ENCODE measurements at regions not wholly inside any gene's neighbourhood (a gene's known extent, or its start where the extent isn't known, plus 50 kb on each side); places are given as distances from the start of the nearest gene placed in this dataset.
A peak's percentile ranks its signal among the peaks of the same experiment; 100 is the strongest.

DNA sequence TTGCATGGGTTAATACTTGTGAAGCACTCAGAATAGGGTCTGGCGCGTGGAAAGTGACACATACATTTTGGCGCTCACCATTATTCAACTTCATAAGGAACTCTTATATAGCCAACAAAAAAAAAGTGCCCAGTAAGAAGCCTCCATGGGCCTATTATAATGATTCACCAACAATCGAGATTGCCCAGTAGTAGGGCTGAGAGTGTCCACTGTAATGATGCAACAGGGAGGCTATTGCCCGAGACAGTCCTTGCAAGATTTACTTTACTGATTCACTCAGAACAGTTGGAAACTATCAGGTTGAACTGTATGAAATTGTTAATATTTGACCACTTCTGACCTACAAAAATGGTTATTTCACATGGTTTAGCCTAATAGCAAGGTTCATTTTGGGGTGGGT is 86.0 kb downstream of the PJA1 start:
- peak; percentile 42 for DNase-seq (ENCODE audit: low read depth)
- no peak overlapping the region for H3K4me3 ChIP-seq (ENCODE audit: control insufficient read depth, low read depth, low read length)
- TF ChIP-seq, protein P1, sequence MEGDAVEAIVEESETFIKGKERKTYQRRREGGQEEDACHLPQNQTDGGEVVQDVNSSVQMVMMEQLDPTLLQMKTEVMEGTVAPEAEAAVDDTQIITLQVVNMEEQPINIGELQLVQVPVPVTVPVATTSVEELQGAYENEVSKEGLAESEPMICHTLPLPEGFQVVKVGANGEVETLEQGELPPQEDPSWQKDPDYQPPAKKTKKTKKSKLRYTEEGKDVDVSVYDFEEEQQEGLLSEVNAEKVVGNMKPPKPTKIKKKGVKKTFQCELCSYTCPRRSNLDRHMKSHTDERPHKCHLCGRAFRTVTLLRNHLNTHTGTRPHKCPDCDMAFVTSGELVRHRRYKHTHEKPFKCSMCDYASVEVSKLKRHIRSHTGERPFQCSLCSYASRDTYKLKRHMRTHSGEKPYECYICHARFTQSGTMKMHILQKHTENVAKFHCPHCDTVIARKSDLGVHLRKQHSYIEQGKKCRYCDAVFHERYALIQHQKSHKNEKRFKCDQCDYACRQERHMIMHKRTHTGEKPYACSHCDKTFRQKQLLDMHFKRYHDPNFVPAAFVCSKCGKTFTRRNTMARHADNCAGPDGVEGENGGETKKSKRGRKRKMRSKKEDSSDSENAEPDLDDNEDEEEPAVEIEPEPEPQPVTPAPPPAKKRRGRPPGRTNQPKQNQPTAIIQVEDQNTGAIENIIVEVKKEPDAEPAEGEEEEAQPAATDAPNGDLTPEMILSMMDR (conservative IDR thresholded peaks at IDR 0.05; ENCODE audit: control insufficient read depth, insufficient read depth, low read depth, low read length), result no peak

DNA sequence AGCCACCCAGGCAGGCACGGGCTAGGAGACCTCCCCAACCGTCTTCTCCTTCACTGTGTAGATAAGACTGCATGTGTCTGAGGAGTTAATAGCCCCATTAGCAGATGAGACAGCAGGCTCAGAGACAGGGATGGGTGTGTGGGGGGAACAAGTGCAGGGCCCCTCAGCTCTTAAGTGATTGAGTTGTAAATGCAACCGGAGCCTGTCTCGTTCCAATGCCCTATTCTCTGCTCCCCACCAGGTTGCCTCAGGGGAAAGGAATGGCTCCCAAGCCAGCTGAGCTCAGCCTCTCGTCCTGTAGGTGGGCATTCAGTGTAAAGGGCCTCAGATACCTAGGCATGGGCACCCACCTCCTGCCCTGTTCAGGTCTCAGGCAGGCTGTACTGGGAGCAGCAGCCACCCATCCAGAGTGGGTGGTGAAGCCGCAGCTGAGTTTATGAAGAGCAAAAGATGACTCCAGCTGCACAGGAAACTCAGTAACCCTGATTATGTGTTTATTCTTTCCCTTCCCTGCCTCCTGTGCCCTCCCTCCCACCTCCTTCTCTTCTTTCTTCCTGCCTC is 87.3 kb downstream of the PJA1 start:
- no peak for DNase-seq (ENCODE audit: low read depth)
- no peak overlapping the region for H3K4me3 ChIP-seq (ENCODE audit: control insufficient read depth, low read depth, low read length)
- TF ChIP-seq, protein P1 (conservative IDR thresholded peaks at IDR 0.05; ENCODE audit: control insufficient read depth, insufficient read depth, low read depth, low read length), result no peak

DNA sequence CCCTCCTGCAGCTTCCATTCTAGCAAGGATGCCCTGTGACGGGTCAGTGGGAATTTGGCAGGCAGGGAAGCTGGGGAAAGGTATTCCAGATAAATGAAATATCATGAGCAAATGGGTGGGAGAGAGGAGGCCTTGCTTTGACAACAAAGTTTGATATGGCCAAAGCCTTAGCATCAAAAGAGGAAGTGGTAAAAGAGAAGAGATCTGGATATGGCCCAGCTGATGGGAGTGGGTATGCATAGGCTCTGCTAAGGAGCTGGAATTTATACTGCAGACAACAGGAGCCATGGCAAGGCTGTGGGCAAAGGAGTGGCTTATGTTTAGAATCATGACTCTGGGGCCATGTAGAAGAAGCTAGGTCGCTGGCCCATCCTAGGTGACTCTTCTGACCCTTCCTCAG is 89.2 kb downstream of the PJA1 start:
- no peak for DNase-seq (ENCODE audit: low read depth)
- TF ChIP-seq, protein P1 (conservative IDR thresholded peaks at IDR 0.05; ENCODE audit: control insufficient read depth, insufficient read depth, low read depth, low read length), result no peak
- no peak overlapping the region for H3K4me3 ChIP-seq (ENCODE audit: control insufficient read depth, low read depth, low read length)

DNA sequence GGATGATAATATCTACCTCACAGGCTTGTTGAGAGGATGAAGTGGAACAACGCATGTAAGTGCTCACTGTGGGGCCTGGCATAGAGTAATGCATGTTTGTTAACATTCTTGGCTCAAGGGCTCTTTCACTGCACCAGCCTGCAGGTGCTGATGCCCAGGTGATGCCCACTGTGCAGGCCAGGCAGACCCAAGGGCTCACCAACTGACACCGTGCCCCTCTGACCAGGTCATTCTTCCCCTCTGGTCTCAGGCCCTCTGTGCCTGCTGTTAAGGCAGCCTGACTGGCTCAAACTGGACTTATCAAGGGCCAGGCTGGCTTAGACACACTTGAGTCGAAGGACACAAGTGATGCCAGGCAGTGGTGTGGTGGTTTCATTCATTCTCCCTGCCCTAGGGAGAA is 90.5 kb downstream of the PJA1 start:
- TF ChIP-seq, protein P1 (conservative IDR thresholded peaks at IDR 0.05; ENCODE audit: control insufficient read depth, insufficient read depth, low read depth, low read length), result no peak
- no peak for DNase-seq (ENCODE audit: low read depth)
- no peak overlapping the region for H3K4me3 ChIP-seq (ENCODE audit: control insufficient read depth, low read depth, low read length)

DNA sequence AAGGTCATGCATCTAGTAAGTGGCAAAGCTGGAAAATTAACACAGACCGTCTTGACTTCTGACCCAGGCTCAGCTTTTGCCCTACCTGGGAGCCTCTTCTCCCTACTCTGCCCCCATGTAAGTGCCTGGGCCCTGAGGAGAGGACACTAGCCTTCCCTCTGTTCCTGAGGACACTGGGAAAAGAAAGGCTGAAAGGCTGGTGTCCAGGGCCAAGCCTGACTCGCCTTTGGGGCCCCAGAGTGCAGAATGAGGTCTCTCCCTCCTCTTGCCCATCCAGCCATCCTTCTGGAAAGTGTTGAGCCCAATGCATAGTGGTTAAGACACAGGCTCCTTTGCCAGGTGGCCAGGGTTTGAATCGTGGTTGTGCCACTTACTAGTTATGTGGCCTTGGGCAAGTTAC is 91.5 kb downstream of the PJA1 start:
- no peak for DNase-seq (ENCODE audit: low read depth)
- TF ChIP-seq, protein P1 (conservative IDR thresholded peaks at IDR 0.05; ENCODE audit: control insufficient read depth, insufficient read depth, low read depth, low read length), result no peak
- H3K4me3 ChIP-seq (ENCODE audit: control insufficient read depth, low read depth, low read length), result no peak overlapping the region

DNA sequence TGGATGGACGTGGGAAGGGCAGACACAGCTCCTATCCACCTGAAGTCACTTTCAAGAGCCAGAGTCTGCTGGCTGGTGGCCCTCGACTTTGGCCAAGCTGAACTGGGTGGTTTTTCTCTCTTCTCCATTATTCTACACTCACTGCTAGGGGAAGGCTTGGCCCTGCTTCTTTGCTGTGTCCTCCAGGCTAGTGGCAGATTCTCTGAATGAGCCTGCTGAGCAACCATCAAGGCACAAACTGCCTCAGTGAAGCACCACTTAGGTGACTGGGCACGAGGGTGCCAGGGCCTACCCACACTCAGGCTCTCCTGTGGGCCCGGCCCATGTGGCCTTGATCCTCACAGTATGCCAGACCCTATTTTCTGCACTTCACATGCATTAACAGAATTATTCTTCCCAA is 92.0 kb downstream of the PJA1 start:
- no peak overlapping the region for H3K4me3 ChIP-seq (ENCODE audit: control insufficient read depth, low read depth, low read length)
- TF ChIP-seq, protein P1 (conservative IDR thresholded peaks at IDR 0.05; ENCODE audit: control insufficient read depth, insufficient read depth, low read depth, low read length), result no peak

DNA sequence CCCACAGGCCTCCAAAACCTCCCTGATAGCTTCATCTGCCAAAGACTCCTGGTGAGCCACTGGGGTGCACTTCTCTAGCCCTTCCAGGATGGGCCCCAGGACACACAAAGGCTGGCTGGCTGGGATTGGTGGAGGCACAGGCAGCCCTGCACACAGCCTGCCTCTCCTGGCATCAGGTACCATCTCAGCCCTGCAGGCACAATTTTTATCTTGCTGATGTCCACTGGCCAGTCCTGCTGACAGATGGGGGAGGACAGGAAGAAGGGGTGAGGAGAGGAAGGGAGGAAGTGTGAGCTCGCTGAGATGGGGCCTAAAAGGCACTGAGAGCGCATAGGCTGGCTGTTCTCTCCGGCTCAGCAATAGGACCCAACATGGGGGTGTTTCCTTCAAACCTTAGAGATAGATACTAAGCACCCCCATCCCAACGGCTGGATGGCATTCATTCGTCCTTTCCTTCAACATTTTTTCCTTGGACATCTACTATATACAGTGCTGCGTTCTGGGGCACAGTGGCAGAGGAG is 92.7 kb downstream of the PJA1 start:
- TF ChIP-seq, protein P1 (conservative IDR thresholded peaks at IDR 0.05; ENCODE audit: control insufficient read depth, insufficient read depth, low read depth, low read length), result no peak
- H3K4me3 ChIP-seq (ENCODE audit: control insufficient read depth, low read depth, low read length), result no peak overlapping the region
- no peak for DNase-seq (ENCODE audit: low read depth)

More for the DNA sequence above, 92.0 kb downstream of the PJA1 start:
- DNase-seq (ENCODE audit: low read depth), result no peak
